DMS114 treated with DMSO at 0.1 percent for 48 hours (cell line): ENCODE measurements at regions not wholly inside any gene's neighbourhood (a gene's known extent, or its start where the extent isn't known, plus 50 kb on each side); places are given as distances from the start of the nearest gene placed in this dataset.

ENCODE experiments used
- DNase-seq: peaks from one replicate; lab custom pipeline; 2025; ENCODE audit not compliant: unreplicated experiment; lab: John Stamatoyannopoulos, UW

- no peak for DNase-seq
Measured at GRCh38 chr18:44047585-44047984, 633.1 kb upstream of the SETBP1 start.

DNA sequence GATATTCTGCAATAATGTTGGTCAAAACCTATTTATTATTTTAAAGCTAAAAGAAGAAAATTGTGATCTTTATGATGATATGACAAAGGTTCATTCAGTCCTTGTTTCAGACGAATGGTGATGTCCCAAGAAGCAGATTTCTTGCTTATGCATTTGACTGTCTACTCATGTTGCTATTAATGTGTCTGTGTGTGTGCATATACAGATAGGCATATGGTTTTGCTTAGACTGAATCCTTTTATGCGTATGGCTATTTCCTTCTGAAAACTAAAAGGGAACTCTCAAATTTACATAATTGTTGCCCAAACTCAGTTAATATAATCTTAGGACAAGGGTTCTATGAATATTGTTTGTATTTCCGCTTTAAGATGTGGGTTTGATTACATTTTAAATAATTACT lies 632.3 kb upstream of the SETBP1 start:
- no peak for DNase-seq

DNA sequence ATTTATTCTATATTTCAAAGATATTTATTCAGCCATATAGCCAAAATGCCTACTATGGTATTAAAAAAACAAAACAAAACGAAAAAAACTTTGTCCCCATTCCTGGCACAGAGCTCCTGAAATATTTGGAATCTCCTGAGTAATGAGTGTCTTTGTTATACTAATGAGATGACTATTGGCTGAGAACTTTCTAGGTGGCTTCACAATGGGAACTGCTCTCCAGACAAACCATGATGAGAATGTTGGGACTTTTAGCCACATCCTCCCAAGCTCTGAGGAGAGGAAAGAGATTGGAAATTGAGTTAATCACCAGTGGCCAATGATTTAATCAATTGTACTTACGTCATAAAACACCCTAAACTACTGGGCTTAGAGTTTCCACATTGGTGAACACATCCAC lies 631.8 kb upstream of the SETBP1 start:
- no peak for DNase-seq

- DNase-seq = no peak
Measured at GRCh38 chr18:44051026-44051425, 629.7 kb upstream of the SETBP1 start.

- no peak for DNase-seq
Measured at GRCh38 chr18:44054514-44054913, 626.2 kb upstream of the SETBP1 start.

GRCh38 chr18:44060197-44060596 lies 620.5 kb upstream of the SETBP1 start:
- DNase-seq = no peak

DNA sequence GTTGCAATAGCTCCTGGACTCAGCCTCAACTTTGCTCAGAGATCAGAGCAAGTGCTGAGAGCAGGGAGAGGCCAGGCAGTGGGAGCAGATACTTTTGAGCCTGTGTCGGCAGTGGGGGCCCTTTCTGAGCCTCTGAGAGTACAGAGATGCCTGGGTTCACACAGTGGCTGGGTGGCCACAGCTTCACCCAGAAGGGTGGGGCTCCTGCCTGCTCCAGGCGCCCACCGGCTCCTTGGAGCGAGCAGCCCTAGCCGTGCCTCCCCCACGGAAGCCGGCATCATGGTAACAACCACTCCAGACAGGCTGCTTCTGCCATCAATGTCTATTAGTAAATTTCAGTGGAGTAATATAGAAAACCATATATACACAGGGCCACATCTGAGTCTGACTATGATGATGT lies 619.2 kb upstream of the SETBP1 start:
- DNase-seq = no peak

- no peak for DNase-seq
Measured at GRCh38 chr18:44062345-44062744, 618.3 kb upstream of the SETBP1 start.

DNA sequence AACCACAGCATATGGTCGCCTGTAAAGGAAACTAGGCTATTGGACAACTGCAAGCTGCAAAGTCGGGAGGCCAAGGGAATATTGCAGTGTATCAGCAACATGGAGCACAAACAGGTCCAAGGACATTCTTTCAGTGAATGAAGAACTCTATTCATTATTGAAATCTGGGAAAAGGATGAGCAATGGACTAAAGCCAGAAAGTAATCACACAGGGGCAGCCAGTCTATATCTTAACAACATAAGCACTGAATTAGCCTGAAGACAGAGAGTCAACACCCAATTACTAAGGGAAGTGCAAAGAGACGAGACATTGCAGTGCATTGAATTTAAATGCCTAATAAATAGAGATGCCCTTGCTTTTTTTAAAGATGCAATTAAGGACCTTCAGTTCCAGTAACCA lies 615.5 kb upstream of the SETBP1 start:
- DNase-seq = no peak

DNA sequence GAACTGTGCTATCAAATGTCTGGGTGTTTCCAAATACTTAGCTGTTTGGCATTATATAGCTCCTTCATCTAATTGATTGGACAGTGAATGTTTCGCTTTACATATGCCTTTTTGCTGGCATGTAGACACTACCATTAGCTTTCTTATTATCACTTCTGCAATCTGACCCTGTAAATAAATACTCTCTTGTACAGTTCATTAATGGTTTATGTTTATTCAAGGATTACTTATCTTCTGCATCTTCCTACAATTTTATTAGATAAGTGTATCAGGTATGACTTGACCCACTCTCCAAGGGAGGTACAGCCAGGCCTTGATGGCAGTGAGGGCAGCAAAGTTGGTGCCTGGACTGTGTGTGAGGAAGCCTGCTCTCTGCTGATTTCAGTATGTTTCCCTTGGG lies 614.1 kb upstream of the SETBP1 start:
- no peak for DNase-seq

DNA sequence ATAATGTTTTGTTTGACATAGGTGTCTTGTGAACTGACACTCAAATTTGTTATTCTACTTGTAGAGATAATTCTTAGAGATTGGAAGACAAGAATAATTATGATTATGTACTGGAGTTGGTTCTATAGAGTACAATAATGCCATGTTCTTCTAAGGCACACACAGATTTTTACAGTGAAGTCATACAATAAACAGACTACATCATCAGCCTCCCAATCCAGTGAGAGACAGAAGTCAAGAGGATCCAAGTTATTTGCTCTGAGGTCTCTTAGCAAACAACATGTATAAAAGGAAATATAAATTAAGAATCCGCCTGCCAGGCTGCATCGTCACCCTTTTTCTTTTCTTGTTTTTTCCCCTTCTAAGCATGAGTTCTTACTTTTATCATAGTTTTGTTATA lies 613.5 kb upstream of the SETBP1 start:
- DNase-seq = no peak

- DNase-seq = no peak
Measured at GRCh38 chr18:44075038-44075437, 605.6 kb upstream of the SETBP1 start.

DNA sequence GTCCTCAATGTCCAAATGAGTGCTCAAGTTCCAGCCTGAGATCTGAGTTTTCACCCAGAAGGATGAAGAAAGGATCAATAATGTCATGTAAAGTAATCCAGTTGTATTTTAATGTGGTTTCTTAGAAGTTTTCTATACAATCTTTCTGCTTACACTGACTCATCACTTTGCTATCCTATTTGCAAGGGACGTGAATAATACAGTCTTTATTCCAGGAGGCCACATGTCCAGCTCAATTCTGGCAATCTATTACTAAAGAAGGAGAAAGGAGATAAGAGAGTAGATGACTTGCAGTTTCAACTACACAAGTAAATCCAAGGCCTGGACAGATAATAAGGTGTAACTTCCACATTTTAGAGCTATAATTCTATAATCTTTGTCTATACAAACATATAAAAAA lies 601.1 kb upstream of the SETBP1 start:
- no peak for DNase-seq

DNA sequence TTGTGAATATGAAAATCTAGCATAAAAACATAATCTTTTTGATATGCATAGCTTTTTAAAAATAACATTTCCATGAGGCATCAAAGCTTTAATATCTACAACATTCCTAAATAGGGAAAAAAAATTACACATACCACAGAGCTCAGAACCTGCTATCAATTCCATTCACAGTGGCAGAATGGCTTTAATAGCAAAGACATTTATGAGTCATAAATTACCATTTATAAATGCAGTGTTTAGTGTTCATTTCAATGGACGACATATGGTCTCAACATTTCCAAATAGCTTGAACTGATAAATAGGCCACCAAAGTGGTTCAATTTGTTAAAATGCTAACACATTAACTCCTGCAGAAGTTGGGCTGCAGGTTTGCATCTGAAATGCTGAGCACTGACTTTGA lies 600.6 kb upstream of the SETBP1 start:
- no peak for DNase-seq

GRCh38 chr18:44089732-44090131 lies 591.0 kb upstream of the SETBP1 start:
- no peak for DNase-seq

- no peak for DNase-seq
Measured at GRCh38 chr18:44090453-44090852, 590.2 kb upstream of the SETBP1 start.

DNA sequence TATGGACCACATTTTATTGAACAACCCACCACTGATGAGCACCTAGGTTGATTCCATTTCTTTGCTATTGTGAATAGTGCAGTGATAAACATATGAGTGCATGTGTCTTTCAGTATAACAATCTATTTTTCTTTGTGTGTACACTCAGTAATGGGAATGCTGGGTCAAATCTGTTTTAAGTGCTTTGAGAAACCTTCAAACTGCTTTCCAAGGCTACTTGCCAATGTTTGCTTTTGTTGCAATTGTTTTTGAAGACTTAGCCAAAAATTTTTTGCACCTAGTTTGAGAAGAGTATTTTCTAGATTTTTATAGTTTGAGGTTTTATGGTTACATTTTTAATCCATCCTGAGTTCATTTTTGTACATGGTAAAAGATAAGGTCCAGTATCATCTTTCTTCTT lies 587.4 kb upstream of the SETBP1 start:
- no peak for DNase-seq

GRCh38 chr18:44096016-44096415 lies 584.7 kb upstream of the SETBP1 start:
- DNase-seq = no peak

DNA sequence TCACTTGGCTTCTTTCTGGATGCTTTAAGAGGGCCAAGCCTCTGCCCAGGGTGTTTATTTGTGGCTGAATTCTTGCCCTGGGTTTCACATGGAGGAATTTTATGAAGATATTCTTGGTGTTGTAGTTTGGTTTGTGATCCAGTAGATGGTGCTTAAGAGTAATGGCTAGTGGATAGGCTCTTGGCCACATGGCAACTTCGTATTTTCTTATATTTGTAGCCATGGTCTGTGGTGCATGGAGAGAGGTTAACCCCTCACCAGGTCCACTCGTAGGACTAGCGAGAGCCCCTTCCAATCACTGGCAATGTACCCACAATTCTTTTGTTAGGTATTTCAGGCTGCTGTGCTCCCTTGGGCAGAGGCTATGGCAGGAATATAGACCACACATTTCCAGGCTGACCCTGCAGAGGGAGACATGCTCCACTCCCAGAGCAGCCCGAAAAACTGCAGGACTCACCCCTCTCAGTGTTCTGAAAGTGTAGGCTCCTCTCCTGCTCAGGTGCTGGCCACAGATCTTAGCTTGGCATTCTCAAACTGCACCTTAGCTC lies 582.1 kb upstream of the SETBP1 start:
- DNase-seq = no peak

- DNase-seq = no peak
Measured at GRCh38 chr18:44107187-44107586, 573.5 kb upstream of the SETBP1 start.

DNA sequence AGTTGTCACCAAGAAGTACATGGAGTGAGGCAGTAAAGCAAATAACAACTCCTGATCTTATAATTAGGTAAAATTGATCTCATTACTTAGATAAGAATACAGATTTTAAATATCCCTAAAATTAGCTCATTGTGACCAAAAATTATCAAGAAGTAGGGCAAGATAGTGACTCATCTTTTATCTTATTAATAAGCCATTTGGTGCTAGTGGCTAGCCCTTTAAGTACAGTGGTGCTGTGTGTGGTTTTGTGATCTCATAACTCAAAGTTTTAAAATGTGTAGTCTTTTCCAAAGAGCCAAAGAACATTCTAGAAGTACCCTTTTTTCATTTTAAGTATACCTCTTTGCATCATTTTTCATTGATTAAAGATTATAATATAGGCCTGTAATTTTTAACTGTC lies 569.4 kb upstream of the SETBP1 start:
- no peak for DNase-seq

- no peak for DNase-seq
Measured at GRCh38 chr18:44117821-44118220, 562.9 kb upstream of the SETBP1 start.

GRCh38 chr18:44119607-44120006 lies 561.1 kb upstream of the SETBP1 start:
- DNase-seq = no peak

- no peak for DNase-seq
Measured at GRCh38 chr18:44123743-44124142, 556.9 kb upstream of the SETBP1 start.
